Pulmonary artery endothelial cell (primary cell): ENCODE measurements at regions not wholly inside any gene's neighbourhood (a gene's known extent, or its start where the extent isn't known, plus 50 kb on each side); places are given as distances from the start of the nearest gene placed in this dataset.
A peak's percentile ranks its signal among the peaks of the same experiment; 100 is the strongest.

Experiments used
- DNase-seq: peaks from one replicate; pipeline ENCODE4 v3.0.0-alpha.2; 2011; ENCODE audit warnings: low read depth, low spot score

- DNase-seq: no peak
Observed at GRCh38 chr6:4466769-4467480, 309.3 kb upstream of the CDYL start.

- peak; percentile 53 for DNase-seq
Observed at GRCh38 chr6:4466261-4466660, 309.9 kb upstream of the CDYL start.

GRCh38 chr6:4464638-4465037 lies 311.6 kb upstream of the CDYL start:
- DNase-seq: no peak

- DNase-seq: no peak
Observed at GRCh38 chr6:4463236-4463635, 313.0 kb upstream of the CDYL start.

GRCh38 chr6:4460586-4461475 lies 315.4 kb upstream of the CDYL start:
- no peak for DNase-seq

- no peak for DNase-seq
Observed at GRCh38 chr6:4459996-4460395, 316.2 kb upstream of the CDYL start.

- DNase-seq: peak; percentile 87
Observed at GRCh38 chr6:4459032-4459431, 317.2 kb upstream of the CDYL start.

- DNase-seq: no peak
Observed at GRCh38 chr6:4451718-4452117, 316.3 kb upstream of the ECI2 start.

- no peak for DNase-seq
Observed at GRCh38 chr6:4451081-4451480, 315.7 kb upstream of the ECI2 start.

- DNase-seq: no peak
Observed at GRCh38 chr6:4450237-4450636, 314.9 kb upstream of the ECI2 start.

- no peak for DNase-seq
Observed at GRCh38 chr6:4449409-4449808, 314.0 kb upstream of the ECI2 start.

- no peak for DNase-seq
Observed at GRCh38 chr6:4448841-4449240, 313.5 kb upstream of the ECI2 start.

GRCh38 chr6:4447639-4448330 lies 312.4 kb upstream of the ECI2 start:
- no peak for DNase-seq

GRCh38 chr6:4446982-4447381 lies 311.6 kb upstream of the ECI2 start:
- DNase-seq: no peak

- DNase-seq: no peak
Observed at GRCh38 chr6:4441981-4442434, 306.6 kb upstream of the ECI2 start.

GRCh38 chr6:4439159-4439558 lies 303.8 kb upstream of the ECI2 start:
- DNase-seq: no peak

- no peak for DNase-seq
Observed at GRCh38 chr6:4437342-4437741, 302.0 kb upstream of the ECI2 start.

GRCh38 chr6:4435981-4436445 lies 300.6 kb upstream of the ECI2 start:
- DNase-seq: no peak

- no peak for DNase-seq
Observed at GRCh38 chr6:4434655-4435054, 299.3 kb upstream of the ECI2 start.

- DNase-seq: no peak
Observed at GRCh38 chr6:4433199-4433598, 297.8 kb upstream of the ECI2 start.

- DNase-seq: no peak
Observed at GRCh38 chr6:4426968-4427367, 291.6 kb upstream of the ECI2 start.

GRCh38 chr6:4421837-4422236 lies 286.5 kb upstream of the ECI2 start:
- no peak for DNase-seq
